ENCODE measurements at regions not wholly inside any gene's neighbourhood (a gene's known extent, or its start where the extent isn't known, plus 50 kb on each side); places are given as distances from the start of the nearest gene placed in this dataset.
"Not testable (repeated sequence)": the region's sequence is repeated elsewhere in the genome, so short reads cannot be mapped to it uniquely, and the experiment has no call there.

- Histone ChIP-seq H3K4me3 (no peak overlapping the region), H3K9me3 (no peaks in the 10 kb centered on the region), H3K36me3 (no peaks in the 10 kb centered on the region), H3K27ac (no peak overlapping the region), H3K4me1 (peaks cover 0 to 19% (median 0%) of the 10 kb centered on the region in 9 donors), H3K27me3 (no peaks in the 10 kb centered on the region)
- peak in 6 of 8 donors; percentile 48 to 84 (median 78) for ATAC-seq
- TF ChIP-seq CTCF (IDR thresholded peaks at IDR 0.05) = no peak
- intact Hi-C loops (cut with DNase I) = no loop called here
- WGBS, 2 donors = 61 to 66% methylated on average over 7 of the region's 7 CpGs
- no peak for DNase-seq
These were observed 246.0 kb downstream of the GADD45G start for GRCh38 chr9:89850631-89851325.

- Histone ChIP-seq H3K36me3 (no peaks in the 10 kb centered on the region), H3K4me3 (no peak overlapping the region), H3K27ac (no peak overlapping the region), H3K4me1 (peaks cover 0 to 17% (median 0%) of the 10 kb centered on the region in 9 donors), H3K9me3 (peaks cover 0 to 8% (median 0%) of the 10 kb centered on the region in 11 donors), H3K27me3 (no peaks in the 10 kb centered on the region)
- TF ChIP-seq CTCF (IDR thresholded peaks at IDR 0.05) = no peak
- 89 to 93% methylated on average over 5 of the region's 5 CpGs for WGBS, 2 donors
- ATAC-seq (no peak), DNase-seq (no peak)
- intact Hi-C loops (cut with DNase I) = no loop called here
These were observed 248.3 kb downstream of the GADD45G start for GRCh38 chr9:89853161-89853560.

- Histone ChIP-seq H3K27ac (no peak overlapping the region), H3K27me3 (no peaks in the 10 kb centered on the region), H3K4me1 (peaks cover 0 to 17% (median 0%) of the 10 kb centered on the region in 9 donors), H3K9me3 (peaks cover 0 to 15% (median 0%) of the 10 kb centered on the region in 11 donors), H3K4me3 (no peak overlapping the region), H3K36me3 (no peaks in the 10 kb centered on the region)
- ATAC-seq (no peak), DNase-seq (no peak)
- intact Hi-C loops (cut with DNase I) = no loop called here
- no peak for TF ChIP-seq CTCF (IDR thresholded peaks at IDR 0.05)
- WGBS, 2 donors = 91 to 93% methylated on average over 3 of the region's 3 CpGs
These were observed 249.1 kb downstream of the GADD45G start for GRCh38 chr9:89853931-89854330.

- DNase-seq = no peak
- intact Hi-C loops (cut with DNase I) = no loop called here
- H3K36me3 ChIP-seq = no peaks in the 10 kb centered on the region
These were observed 250.1 kb downstream of the GADD45G start for GRCh38 chr9:89854715-89855475.

GRCh38 chr9:89856296-89856695 is 251.5 kb downstream of the GADD45G start:
- intact Hi-C loops (cut with DNase I) = not testable (repeated sequence)

More at GRCh38 chr9:89854715-89855475, 250.1 kb downstream of the GADD45G start:
- H3K27me3 ChIP-seq = no peaks in the 10 kb centered on the region
- H3K4me3 ChIP-seq = no peak overlapping the region
- H3K27ac ChIP-seq = no peak overlapping the region
- ATAC-seq = no peak
- H3K4me1 ChIP-seq = peaks cover 0 to 17% (median 0%) of the 10 kb centered on the region in 9 donors
- H3K9me3 ChIP-seq = peaks cover 0 to 15% (median 0%) of the 10 kb centered on the region in 11 donors
- WGBS, 2 donors = 85 to 96% methylated on average over 11 of the region's 11 CpGs
- no peak for TF ChIP-seq CTCF (IDR thresholded peaks at IDR 0.05)

GRCh38 chr9:89856950-89857349 is 252.1 kb downstream of the GADD45G start:
- H3K27me3 ChIP-seq; DNase-seq; H3K27ac ChIP-seq; ATAC-seq; H3K4me3 ChIP-seq; intact Hi-C loops (cut with DNase I); H3K36me3 ChIP-seq; H3K4me1 ChIP-seq: not testable (repeated sequence)
- peaks cover 0 to 15% (median 0%) of the 10 kb centered on the region in 11 donors for H3K9me3 ChIP-seq

More at GRCh38 chr9:89856296-89856695, 251.5 kb downstream of the GADD45G start:
- H3K9me3 ChIP-seq = peaks cover 0 to 15% (median 0%) of the 10 kb centered on the region in 11 donors
- H3K4me3 ChIP-seq, DNase-seq, ATAC-seq, H3K36me3 ChIP-seq, H3K27ac ChIP-seq, H3K27me3 ChIP-seq, H3K4me1 ChIP-seq: not testable (repeated sequence)
- WGBS, 2 donors = 83 to 89% methylated on average over 5 of the region's 5 CpGs

GRCh38 chr9:89859842-89860241 is 255.0 kb downstream of the GADD45G start:
- Histone ChIP-seq H3K4me1 (peaks cover 0 to 10% (median 5%) of the 10 kb centered on the region in 9 donors), H3K9me3 (peaks cover 0 to 15% (median 0%) of the 10 kb centered on the region in 11 donors)
- peak in 4 of 8 donors; percentile 38 to 69 (median 63) for ATAC-seq
- intact Hi-C loops (cut with DNase I); DNase-seq; H3K27ac ChIP-seq; H3K27me3 ChIP-seq; H3K4me3 ChIP-seq; H3K36me3 ChIP-seq: not testable (repeated sequence)
- 46 to 55% methylated on average over 7 of the region's 7 CpGs for WGBS, 2 donors
